A673 (cell line): ENCODE measurements at regions not wholly inside any gene's neighbourhood (a gene's known extent, or its start where the extent isn't known, plus 50 kb on each side); places are given as distances from the start of the nearest gene placed in this dataset.

ENCODE experiments used
- BruUV-seq: library from RNA; stranded (reverse); fragments of 400-500 nt; replicated peaks from 2 replicates; lab custom pipeline; 2021; lab: Mats Ljungman, UMichigan
- CTCF ChIA-PET: fragments of 300-600 bp; sonication (Branson Sonifier 250); formaldehyde crosslinking; loops from one replicate; lab custom pipeline; 2022; ENCODE audit warnings: antibody characterized with exemption; lab: Charles Lee
- POLR2A ChIA-PET: fragments of 300-600 bp; sonication (Branson Sonifier 250); formaldehyde crosslinking; loops from one replicate; lab custom pipeline; 2022; ENCODE audit warnings: antibody characterized with exemption; ENCODE audit not compliant: low non-redundant PET; lab: Charles Lee
- DNase-seq: peaks from one replicate; pipeline ENCODE4 v3.0.0-alpha.2; 2015; ENCODE audit warnings: low spot score
- H3K27ac ChIP-seq: fragments of 200-600 bp; sonication (generic); 2 replicates; pipeline ENCODE4 v1.5.1; 2016; ENCODE audit warnings: mixed run types, low read depth, mild to moderate bottlenecking, mixed read lengths, antibody characterized with exemption, low read length; ENCODE audit not compliant: poor library complexity, severe bottlenecking
- H3K27me3 ChIP-seq: fragments of 200-600 bp; sonication (generic); replicated peaks from 2 replicates; pipeline ENCODE4 v1.6.1; 2017; ENCODE audit warnings: mixed run types, low read depth, mild to moderate bottlenecking, mixed read lengths, antibody characterized with exemption, low read length; ENCODE audit not compliant: insufficient read depth, poor library complexity
- H3K36me3 ChIP-seq: fragments of 200-600 bp; sonication (generic); 2 replicates; pipeline ENCODE4 v1.6.1; 2016; ENCODE audit warnings: mixed run types, mild to moderate bottlenecking, mixed read lengths, antibody characterized with exemption, low read length; ENCODE audit not compliant: insufficient read depth, poor library complexity, severe bottlenecking
- H3K4me1 ChIP-seq: fragments of 200-600 bp; sonication (generic); 2 replicates; pipeline ENCODE4 v1.6.1; 2017; ENCODE audit warnings: mixed run types, mild to moderate bottlenecking, mixed read lengths, antibody characterized with exemption, low read length; ENCODE audit not compliant: insufficient read depth, poor library complexity, severe bottlenecking
- H3K4me3 ChIP-seq: fragments of 200-600 bp; sonication (generic); 2 replicates; pipeline ENCODE4 v1.5.1; 2016; ENCODE audit warnings: low read depth, mixed run types, mild to moderate bottlenecking, mixed read lengths, low read length; ENCODE audit not compliant: poor library complexity, severe bottlenecking
- H3K9me3 ChIP-seq: fragments of 200-600 bp; sonication (generic); 2 replicates; pipeline ENCODE4 v1.6.1; 2016; ENCODE audit warnings: mixed run types, low read depth, mild to moderate bottlenecking, mixed read lengths, antibody characterized with exemption, low read length; ENCODE audit not compliant: poor library complexity, severe bottlenecking
- EZH2 ChIP-seq: fragments of 200-600 bp; sonication (generic); IDR thresholded peaks from 2 replicates; pipeline ENCODE4 v1.6.1; 2017; ENCODE audit warnings: borderline replicate concordance, low read depth, mild to moderate bottlenecking, mixed read lengths, antibody characterized with exemption, low read length; ENCODE audit not compliant: poor library complexity, severe bottlenecking
- intact Hi-C: fragments of 100-400 bp; cut with micrococcal nuclease; formaldehyde crosslinking; loops from one replicate; pipeline ENCODE4 v1.10.0; 2022; ENCODE audit not compliant: unreplicated experiment
- TF ChIP-seq, protein P1 (sequence below): fragments of 300-800, 200-600 bp; sonication (generic); conservative IDR thresholded peaks from 2 replicates; pipeline ENCODE4 v1.5.1; 2017; ENCODE audit warnings: low read depth, mild to moderate bottlenecking, antibody characterized with exemption, low read length, moderate library complexity, mixed read lengths

DNA sequence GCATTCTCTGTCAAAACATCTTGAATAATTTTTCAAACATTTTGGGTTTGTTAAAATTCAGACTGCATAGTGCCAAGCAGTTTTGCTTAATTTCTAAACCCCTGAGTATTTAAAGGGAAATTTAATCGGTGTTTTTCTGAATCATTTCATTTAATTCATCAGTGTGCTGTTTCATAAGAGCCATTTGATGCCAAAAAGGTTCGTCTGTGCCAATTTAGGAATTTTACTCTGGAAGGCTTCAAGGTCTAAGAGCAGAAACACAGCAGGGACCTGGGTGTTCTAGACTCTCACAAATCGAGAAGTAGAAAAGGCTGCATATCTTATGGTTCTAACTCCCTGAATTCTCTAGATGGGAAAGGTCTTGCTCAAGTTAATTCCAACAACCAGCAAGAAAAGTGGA, 311.9 kb upstream of the NT5C1B start:
- BruUV-seq, result no TSS peak
- intact Hi-C loops, result no loop called here
- Histone ChIP-seq H3K27ac (no peak overlapping the region), H3K4me3 (no peak overlapping the region), H3K9me3 (no peaks in the 10 kb centered on the region), H3K4me1 (no peaks in the 10 kb centered on the region), H3K36me3 (no peaks in the 10 kb centered on the region), H3K27me3 (peaks cover 5% of the 10 kb centered on the region)
- CTCF ChIA-PET, result no interaction called here
- POLR2A ChIA-PET, result no interaction called here
- DNase-seq, result no peak
- TF ChIP-seq EZH2, result no peak
- TF ChIP-seq, protein P1, sequence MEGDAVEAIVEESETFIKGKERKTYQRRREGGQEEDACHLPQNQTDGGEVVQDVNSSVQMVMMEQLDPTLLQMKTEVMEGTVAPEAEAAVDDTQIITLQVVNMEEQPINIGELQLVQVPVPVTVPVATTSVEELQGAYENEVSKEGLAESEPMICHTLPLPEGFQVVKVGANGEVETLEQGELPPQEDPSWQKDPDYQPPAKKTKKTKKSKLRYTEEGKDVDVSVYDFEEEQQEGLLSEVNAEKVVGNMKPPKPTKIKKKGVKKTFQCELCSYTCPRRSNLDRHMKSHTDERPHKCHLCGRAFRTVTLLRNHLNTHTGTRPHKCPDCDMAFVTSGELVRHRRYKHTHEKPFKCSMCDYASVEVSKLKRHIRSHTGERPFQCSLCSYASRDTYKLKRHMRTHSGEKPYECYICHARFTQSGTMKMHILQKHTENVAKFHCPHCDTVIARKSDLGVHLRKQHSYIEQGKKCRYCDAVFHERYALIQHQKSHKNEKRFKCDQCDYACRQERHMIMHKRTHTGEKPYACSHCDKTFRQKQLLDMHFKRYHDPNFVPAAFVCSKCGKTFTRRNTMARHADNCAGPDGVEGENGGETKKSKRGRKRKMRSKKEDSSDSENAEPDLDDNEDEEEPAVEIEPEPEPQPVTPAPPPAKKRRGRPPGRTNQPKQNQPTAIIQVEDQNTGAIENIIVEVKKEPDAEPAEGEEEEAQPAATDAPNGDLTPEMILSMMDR, result no peak

DNA sequence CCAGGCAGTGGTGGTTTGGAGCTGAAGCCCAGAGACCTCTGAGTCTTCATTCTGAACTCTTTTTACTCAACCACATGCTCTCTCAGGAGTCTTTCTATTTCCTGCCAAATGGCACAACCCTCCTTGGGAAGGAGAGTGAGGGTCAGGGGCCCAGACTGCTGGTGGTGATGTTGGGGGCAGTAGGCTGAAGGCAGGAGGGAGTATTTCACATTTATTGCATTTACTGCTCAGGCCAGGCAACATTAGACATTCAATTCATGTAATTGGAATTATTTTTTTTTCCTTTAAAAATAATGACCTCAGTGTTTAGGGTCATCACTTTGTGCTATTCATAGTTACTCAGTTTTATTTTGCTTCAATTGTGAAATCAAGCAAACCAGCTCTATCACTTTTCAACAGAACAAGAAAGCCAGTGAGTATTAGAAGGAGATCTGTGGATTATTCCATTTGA, 311.3 kb upstream of the NT5C1B start:
- ChIA-PET CTCF (no interaction called here), POLR2A (no interaction called here)
- DNase-seq, result no peak
- Histone ChIP-seq H3K36me3 (no peaks in the 10 kb centered on the region), H3K9me3 (no peaks in the 10 kb centered on the region), H3K4me3 (no peak overlapping the region), H3K27me3 (peaks cover 5% of the 10 kb centered on the region), H3K4me1 (no peaks in the 10 kb centered on the region), H3K27ac (no peak overlapping the region)
- BruUV-seq, result no TSS peak
- TF ChIP-seq EZH2, result no peak
- TF ChIP-seq, protein P1, result no peak
- intact Hi-C loops, result no loop called here

GRCh38 chr2:18899725-18900124, 310.4 kb upstream of the NT5C1B start:
- DNase-seq, result no peak
- ChIA-PET POLR2A (no interaction called here), CTCF (no interaction called here)
- H3K4me3 ChIP-seq, result no peak overlapping the region
- BruUV-seq, result no TSS peak
- no peaks in the 10 kb centered on the region for H3K4me1 ChIP-seq
- intact Hi-C loops, result no loop called here
- no peaks in the 10 kb centered on the region for H3K9me3 ChIP-seq
- H3K27me3 ChIP-seq, result peaks cover 5% of the 10 kb centered on the region
- H3K27ac ChIP-seq, result no peak overlapping the region
- no peak for TF ChIP-seq EZH2
- TF ChIP-seq, protein P1, result no peak
- H3K36me3 ChIP-seq, result no peaks in the 10 kb centered on the region
